GM12873 (cell line): ENCODE measurements at regions not wholly inside any gene's neighbourhood (a gene's known extent, or its start where the extent isn't known, plus 50 kb on each side); places are given as distances from the start of the nearest gene placed in this dataset.

ENCODE experiments used
- TF ChIP-seq, protein P1 (sequence below): IDR thresholded peaks from 2 replicates; pipeline ENCODE4 v1.5.1; 2012; ENCODE audit warnings: low read depth, mild to moderate bottlenecking, moderate library complexity, low read length, control low read depth; ENCODE audit not compliant: insufficient read depth; ENCODE audit errors: missing control alignments

DNA sequence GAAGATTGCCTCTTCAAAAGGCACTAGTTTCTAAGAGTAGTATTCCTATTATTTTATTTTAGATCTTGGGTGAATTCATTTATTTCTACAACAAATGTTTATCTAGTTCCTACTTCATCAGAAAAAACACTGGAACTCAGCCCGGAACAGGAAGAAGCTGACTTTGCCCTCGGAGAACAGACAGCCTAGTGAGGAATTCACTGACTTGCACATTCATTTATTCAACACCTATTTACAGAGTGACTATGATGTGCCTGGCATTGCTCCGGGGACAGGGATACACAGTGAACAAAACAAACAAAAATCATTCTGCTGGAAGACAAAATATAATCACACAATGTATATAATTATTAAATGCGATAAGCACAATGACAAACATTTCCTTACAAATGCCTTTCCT is 54.4 kb upstream of the SDK1 start:
- TF ChIP-seq, protein P1, sequence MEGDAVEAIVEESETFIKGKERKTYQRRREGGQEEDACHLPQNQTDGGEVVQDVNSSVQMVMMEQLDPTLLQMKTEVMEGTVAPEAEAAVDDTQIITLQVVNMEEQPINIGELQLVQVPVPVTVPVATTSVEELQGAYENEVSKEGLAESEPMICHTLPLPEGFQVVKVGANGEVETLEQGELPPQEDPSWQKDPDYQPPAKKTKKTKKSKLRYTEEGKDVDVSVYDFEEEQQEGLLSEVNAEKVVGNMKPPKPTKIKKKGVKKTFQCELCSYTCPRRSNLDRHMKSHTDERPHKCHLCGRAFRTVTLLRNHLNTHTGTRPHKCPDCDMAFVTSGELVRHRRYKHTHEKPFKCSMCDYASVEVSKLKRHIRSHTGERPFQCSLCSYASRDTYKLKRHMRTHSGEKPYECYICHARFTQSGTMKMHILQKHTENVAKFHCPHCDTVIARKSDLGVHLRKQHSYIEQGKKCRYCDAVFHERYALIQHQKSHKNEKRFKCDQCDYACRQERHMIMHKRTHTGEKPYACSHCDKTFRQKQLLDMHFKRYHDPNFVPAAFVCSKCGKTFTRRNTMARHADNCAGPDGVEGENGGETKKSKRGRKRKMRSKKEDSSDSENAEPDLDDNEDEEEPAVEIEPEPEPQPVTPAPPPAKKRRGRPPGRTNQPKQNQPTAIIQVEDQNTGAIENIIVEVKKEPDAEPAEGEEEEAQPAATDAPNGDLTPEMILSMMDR: no peak

DNA sequence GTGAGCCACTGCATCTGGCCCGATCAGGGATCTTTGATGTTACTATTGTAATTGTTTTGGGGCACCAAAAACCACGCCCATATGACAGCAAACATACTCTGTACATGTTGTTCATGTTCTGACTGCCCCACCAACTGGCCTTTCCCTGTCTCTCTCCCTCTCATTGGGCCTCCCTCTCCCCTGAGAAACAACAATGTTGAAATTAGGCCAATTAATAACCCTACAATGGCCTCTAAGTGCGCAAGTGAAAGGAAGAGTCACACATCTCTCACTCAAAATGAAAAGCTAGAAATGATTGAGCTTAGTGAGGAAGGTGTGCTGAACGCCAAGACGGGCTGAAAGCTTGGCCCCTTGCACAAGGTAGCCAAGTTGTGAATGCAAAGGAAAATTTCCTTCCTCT is 50.3 kb upstream of the SDK1 start:
- TF ChIP-seq, protein P1: no peak
